Tongue (tissue), 1 donor: ENCODE measurements at regions not wholly inside any gene's neighbourhood (a gene's known extent, or its start where the extent isn't known, plus 50 kb on each side); places are given as distances from the start of the nearest gene placed in this dataset.
A peak's percentile ranks its signal among the peaks of the same experiment; 100 is the strongest.

Source experiments
- DNase-seq: peaks from one replicate; pipeline ENCODE4 v3.0.0-alpha.2; 2015

DNA sequence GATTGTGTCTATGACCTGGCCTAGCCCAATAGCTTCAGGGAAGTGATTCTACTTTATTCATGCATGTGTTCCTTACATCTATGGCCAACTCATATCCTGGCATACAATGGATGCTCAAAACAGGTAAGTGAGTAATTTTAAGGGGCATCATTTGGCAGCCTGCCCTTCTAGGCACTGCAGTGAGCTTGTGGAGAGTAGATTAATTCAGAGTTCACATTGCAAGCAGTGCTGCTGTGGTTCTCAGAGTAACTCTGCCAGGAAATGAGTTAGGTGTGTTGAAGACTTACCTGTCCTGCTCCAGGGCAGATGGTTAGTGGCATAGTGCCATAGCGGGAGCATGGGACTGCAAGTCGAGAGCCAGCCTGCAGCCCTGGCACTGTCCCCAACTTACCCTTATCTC, 158.0 kb downstream of the SCP2D1 start:
- no peak for DNase-seq

GRCh38 chr20:18972251-18972876, 158.8 kb downstream of the SCP2D1 start:
- DNase-seq, result no peak

GRCh38 chr20:18973529-18974173, 160.1 kb downstream of the SCP2D1 start:
- no peak for DNase-seq

DNA sequence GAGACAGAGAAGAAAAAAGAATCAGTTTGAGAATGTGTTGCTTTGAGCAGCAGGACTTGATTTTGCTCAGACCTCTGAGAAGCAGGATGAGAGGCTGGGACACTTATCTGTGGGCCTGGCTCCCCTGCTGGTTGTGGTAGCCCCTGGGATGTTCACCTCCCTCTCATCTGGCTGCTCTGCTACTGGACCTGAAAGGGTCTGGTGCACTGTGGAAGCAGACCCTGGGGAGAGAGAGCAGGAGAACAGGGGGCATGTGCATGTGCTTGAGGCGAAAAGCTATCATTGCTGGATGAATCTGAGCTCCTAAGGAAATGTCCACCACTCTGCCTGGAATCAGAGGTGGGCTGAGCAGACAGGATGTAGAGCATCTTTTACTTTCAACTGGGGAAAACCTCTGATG, 161.1 kb downstream of the SCP2D1 start:
- DNase-seq, result no peak

- DNase-seq, result no peak
These were observed 163.9 kb downstream of the SCP2D1 start for GRCh38 chr20:18977441-18977840.

DNA sequence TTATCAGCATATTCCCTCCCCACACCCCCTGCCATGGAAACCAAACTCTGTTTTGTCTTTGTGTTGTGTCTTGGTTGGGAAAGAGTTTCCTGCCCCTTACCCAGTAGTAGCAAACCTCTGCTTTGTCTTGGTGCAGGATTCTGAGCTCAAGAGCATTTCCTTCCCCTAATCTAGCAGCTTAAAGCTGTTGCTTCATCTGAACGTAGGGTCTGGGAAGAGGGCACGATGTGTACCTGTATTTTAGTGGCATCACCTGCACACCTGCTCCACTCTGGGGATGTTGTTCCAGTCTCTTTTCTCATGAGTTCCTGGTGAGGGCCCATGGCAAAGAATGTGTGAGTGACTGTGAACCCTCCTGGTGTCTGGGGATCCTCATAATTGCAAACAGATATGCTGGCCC, 164.7 kb downstream of the SCP2D1 start:
- DNase-seq, result no peak

DNA sequence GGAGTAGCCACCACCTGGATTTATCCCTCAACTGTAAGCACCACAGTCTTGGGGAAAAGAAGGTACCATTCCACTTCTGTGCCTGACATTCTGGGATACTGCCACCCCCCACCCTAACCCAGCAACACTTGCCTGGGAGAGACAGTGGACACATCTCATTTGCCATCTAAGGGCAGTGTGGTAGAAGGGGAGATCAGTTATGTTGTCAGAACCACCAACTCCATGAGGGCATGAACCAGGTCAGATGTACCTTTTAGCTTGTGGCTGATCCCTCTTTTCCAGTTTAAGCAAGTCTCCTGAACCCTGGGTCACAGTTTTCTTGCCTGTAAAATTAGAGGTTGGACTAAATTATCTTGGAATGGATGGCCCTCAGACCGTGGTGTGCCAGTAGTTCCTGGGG, 165.5 kb downstream of the SCP2D1 start:
- no peak for DNase-seq

- DNase-seq, result no peak
These were observed 168.5 kb downstream of the SCP2D1 start for GRCh38 chr20:18981962-18982539.

- DNase-seq, result peak; percentile 35
These were observed 170.2 kb downstream of the SCP2D1 start for GRCh38 chr20:18983796-18984195.

DNA sequence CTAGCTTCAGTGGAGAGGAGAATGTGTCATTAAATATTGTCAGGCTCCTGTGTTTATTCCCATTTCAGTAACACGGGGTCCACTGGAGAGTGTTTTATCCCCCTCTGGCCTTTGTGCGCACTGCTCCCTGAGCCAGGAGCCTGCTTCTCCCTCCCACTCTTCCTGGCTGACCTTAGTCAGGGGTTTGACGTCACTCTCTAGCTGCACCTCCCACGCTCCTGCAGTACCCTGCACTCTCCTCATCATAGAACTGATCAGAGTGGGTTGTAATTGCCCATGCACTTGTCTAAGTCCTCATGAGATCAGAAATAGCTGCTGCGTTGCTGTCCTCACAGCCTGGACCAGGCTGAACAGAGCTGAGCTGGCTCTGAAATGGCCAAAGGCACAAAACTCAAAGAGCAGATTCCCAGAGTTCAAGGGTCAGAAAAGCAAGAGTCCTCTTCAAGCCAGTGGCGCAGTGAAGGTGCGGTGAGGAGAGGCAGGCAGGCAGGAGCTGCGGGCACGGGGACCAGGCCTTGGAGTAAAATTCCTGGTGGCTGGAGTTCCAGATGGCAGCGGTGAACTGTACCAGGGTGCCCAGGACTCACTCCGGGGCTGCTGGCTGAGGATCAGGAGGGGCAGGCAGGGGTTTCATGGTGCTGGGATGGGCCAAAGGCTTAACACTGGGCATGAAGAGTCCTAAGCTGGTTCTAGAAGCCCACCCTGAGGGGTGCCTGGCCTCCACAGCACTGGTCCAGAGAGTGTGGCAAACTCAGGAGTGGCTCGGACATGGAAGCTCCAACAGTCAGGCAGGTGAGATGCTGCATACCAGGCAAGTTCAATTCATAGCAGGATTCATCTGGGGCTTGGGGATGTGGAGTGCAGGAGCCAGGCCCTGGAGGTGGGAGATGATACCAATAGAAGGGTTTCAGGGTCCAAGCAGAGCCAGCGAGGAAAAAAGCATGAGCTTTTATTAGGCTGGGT, 170.9 kb downstream of the SCP2D1 start:
- DNase-seq, result peak; percentile 23

DNA sequence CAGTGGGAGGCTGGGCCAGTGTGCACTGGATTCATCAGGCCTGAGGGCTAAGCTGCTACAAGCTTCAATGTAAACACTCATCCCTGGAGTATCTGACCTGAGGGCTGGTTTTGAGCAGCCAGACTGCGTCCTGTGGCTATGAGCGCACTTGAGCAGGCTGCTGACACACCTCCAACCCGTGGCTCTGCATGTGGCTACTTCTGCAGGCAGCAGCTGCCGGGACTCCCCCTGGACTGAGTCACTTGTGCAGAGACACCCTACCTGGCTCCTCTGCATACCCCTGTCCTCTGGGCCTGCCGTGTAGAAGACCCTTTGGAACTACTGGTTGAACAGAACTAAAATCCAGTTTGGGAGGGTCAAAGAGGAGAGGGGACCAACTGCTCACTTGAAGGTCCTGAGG, 172.0 kb downstream of the SCP2D1 start:
- no peak for DNase-seq

GRCh38 chr20:18986146-18986830, 172.7 kb downstream of the SCP2D1 start:
- DNase-seq, result no peak

DNA sequence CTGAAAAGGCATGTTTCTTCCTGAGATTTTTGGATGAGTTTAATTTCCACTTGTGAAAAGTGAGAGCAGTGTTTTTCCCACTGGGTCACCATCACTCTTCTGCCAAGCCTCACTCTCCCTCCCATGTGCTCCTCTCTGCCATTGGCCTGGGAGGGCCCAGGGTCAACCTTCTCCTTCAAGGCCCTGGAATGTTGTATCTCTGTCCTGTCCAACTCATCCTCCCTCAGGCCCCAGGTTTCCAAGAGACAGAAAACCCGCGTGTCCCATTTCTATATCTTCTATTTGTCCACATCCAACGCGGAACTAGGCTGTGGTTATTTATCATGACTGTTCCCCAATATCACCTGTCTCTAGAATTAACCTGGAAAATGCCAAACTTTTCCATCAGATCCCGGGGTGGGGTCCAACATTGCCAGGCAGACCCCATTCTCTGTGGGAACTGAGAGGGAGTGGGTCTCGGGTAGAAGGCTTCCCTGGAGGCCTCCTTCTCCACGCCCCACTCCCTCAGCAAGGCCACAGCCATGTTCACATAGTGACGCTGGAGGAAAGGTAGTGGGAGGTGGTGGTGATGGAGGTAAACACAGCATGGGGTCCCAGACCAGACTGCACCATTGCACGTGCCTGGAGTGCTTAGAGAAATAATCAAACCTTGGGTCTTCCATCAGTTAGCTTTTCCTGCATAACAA, 173.5 kb downstream of the SCP2D1 start:
- DNase-seq, result no peak

GRCh38 chr20:18987781-18988360, 174.3 kb downstream of the SCP2D1 start:
- no peak for DNase-seq

- DNase-seq, result no peak
These were observed 175.1 kb downstream of the SCP2D1 start for GRCh38 chr20:18988701-18989100.

GRCh38 chr20:18989736-18990474, 176.3 kb downstream of the SCP2D1 start:
- DNase-seq, result peak; percentile 63

DNA sequence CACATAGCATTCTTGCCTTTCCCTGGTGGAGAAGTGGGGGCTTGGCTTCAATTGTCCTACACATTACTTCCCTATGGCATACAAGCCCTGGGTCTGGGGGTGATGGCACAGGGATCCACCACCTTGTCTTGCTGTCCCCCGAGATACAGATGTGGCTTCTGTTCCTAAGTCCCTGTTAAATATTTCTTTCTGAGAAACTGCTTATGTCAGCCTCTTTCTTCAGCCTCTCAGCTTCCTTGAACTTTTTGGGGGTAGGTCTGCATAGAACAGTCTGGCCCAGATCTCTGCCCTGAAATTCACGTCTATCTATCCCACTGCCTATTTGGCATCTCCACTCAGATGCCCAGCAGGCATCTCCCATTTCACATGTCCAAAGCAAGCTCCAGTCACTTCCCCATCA, 177.4 kb downstream of the SCP2D1 start:
- DNase-seq, result no peak

DNA sequence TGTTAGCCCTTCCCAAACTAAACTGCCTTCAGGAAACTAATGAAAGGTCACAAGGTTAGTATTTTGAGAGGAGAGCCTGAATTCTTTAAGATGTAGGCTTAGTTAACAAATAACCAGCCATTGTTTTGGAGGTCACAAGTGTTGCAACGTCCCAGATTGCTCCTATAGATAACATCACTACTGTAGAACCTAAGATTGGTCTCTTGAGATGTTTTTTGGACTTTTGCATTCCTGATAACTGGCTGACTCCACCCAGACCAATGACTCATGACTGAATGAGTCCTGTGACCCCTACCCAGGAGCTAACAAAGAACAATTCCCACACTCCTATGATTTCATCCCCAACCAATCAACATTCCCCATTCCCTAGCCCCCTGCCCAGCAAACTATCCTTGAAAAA, 178.8 kb downstream of the SCP2D1 start:
- DNase-seq, result no peak

DNA sequence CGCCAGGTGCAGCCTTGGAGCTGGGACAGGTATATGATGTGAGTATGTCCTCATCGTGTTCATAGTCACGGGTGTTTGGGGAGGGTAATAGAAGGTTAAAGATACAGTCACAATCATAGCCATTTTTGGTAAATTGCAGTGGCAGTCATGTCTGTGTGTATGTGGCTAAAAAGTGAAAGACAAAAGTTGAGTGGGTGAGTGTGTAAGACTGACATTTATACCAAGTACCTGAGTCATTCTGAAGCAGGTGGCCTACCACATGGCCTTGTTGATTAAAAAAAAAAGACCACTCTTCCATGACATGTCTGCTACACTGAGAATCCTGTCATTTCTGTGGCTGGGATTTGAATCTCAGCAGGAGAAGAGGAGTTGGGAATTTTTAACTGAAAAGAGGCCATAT, 181.9 kb downstream of the SCP2D1 start:
- DNase-seq, result no peak

- DNase-seq, result no peak
These were observed 185.5 kb downstream of the SCP2D1 start for GRCh38 chr20:18999086-18999485.

- DNase-seq, result no peak
These were observed 186.5 kb downstream of the SCP2D1 start for GRCh38 chr20:19000078-19000477.
